Nephron progenitor cell (in vitro differentiated cells): ENCODE measurements at regions not wholly inside any gene's neighbourhood (a gene's known extent, or its start where the extent isn't known, plus 50 kb on each side); places are given as distances from the start of the nearest gene placed in this dataset.

Experiments used
- DNase-seq: peaks from one replicate; pipeline ENCODE4 v3.0.0; 2021
- H3K27ac Mint-ChIP-seq: 2 replicates; pipeline ENCODE4 v1.8.0; 2021; ENCODE audit warnings: mild to moderate bottlenecking, moderate library complexity, mixed read lengths
- H3K27me3 Mint-ChIP-seq: 2 replicates; pipeline ENCODE4 v1.8.0; 2021; ENCODE audit warnings: mild to moderate bottlenecking, low read depth, mixed read lengths; ENCODE audit not compliant: poor library complexity
- H3K36me3 Mint-ChIP-seq: 2 replicates; pipeline ENCODE4 v1.8.0; 2021; ENCODE audit warnings: low read depth, mixed read lengths
- H3K4me1 Mint-ChIP-seq: 2 replicates; pipeline ENCODE4 v1.8.0; 2021; ENCODE audit warnings: mixed read lengths
- H3K4me3 Mint-ChIP-seq: 2 replicates; pipeline ENCODE4 v1.8.0; 2021; ENCODE audit warnings: mild to moderate bottlenecking, moderate library complexity, mixed read lengths
- H3K9me3 Mint-ChIP-seq: 2 replicates; pipeline ENCODE4 v1.8.0; 2021; ENCODE audit warnings: mild to moderate bottlenecking, moderate library complexity, mixed read lengths
- CTCF ChIP-seq: fragments of 200-600 bp; sonication (generic); IDR thresholded peaks from 2 replicates; pipeline ENCODE4 v1.5.0; 2021; ENCODE audit warnings: antibody characterized with exemption

- no peaks in the 10 kb centered on the region for H3K36me3 Mint-ChIP-seq
- no peak for TF ChIP-seq CTCF
- H3K9me3 Mint-ChIP-seq: no peaks in the 10 kb centered on the region
- no peak overlapping the region for H3K4me3 Mint-ChIP-seq
- no peak for DNase-seq
- peaks cover 4% of the 10 kb centered on the region for H3K27me3 Mint-ChIP-seq
- no peaks in the 10 kb centered on the region for H3K4me1 Mint-ChIP-seq
- no peak overlapping the region for H3K27ac Mint-ChIP-seq
Observed at GRCh38 chr13:76516013-76516412, 370.2 kb downstream of the KCTD12 start.

- H3K4me3 Mint-ChIP-seq: no peak overlapping the region
- H3K36me3 Mint-ChIP-seq: no peaks in the 10 kb centered on the region
- no peaks in the 10 kb centered on the region for H3K9me3 Mint-ChIP-seq
- no peak for DNase-seq
- no peak overlapping the region for H3K27ac Mint-ChIP-seq
- TF ChIP-seq CTCF: no peak
- peaks cover 7% of the 10 kb centered on the region for H3K27me3 Mint-ChIP-seq
- no peaks in the 10 kb centered on the region for H3K4me1 Mint-ChIP-seq
Observed at GRCh38 chr13:76512721-76513145, 373.5 kb downstream of the KCTD12 start.

- H3K9me3 Mint-ChIP-seq: no peaks in the 10 kb centered on the region
- H3K4me3 Mint-ChIP-seq: no peak overlapping the region
- H3K36me3 Mint-ChIP-seq: no peaks in the 10 kb centered on the region
- peaks cover 10% of the 10 kb centered on the region for H3K27me3 Mint-ChIP-seq
- no peaks in the 10 kb centered on the region for H3K4me1 Mint-ChIP-seq
- no peak for TF ChIP-seq CTCF
- no peak overlapping the region for H3K27ac Mint-ChIP-seq
- DNase-seq: no peak
Observed at GRCh38 chr13:76505437-76505836, 380.8 kb downstream of the KCTD12 start.

GRCh38 chr13:76503766-76504165, 382.4 kb downstream of the KCTD12 start:
- H3K4me1 Mint-ChIP-seq: no peaks in the 10 kb centered on the region
- no peak for TF ChIP-seq CTCF
- H3K27ac Mint-ChIP-seq: no peak overlapping the region
- no peaks in the 10 kb centered on the region for H3K36me3 Mint-ChIP-seq
- H3K27me3 Mint-ChIP-seq: peaks cover 10% of the 10 kb centered on the region
- DNase-seq: no peak
- H3K9me3 Mint-ChIP-seq: no peaks in the 10 kb centered on the region
- no peak overlapping the region for H3K4me3 Mint-ChIP-seq

- Mint-ChIP-seq H3K4me3 (no peak overlapping the region), H3K36me3 (no peaks in the 10 kb centered on the region), H3K27me3 (peaks cover 7% of the 10 kb centered on the region), H3K9me3 (no peaks in the 10 kb centered on the region), H3K27ac (no peak overlapping the region), H3K4me1 (no peaks in the 10 kb centered on the region)
- TF ChIP-seq CTCF: no peak
- no peak for DNase-seq
Observed at GRCh38 chr13:76503291-76503690, 382.9 kb downstream of the KCTD12 start.

GRCh38 chr13:76500894-76501293, 385.3 kb downstream of the KCTD12 start:
- H3K4me3 Mint-ChIP-seq: no peak overlapping the region
- TF ChIP-seq CTCF: no peak
- no peaks in the 10 kb centered on the region for H3K4me1 Mint-ChIP-seq
- DNase-seq: no peak
- H3K36me3 Mint-ChIP-seq: no peaks in the 10 kb centered on the region
- no peaks in the 10 kb centered on the region for H3K9me3 Mint-ChIP-seq
- peaks cover 13% of the 10 kb centered on the region for H3K27me3 Mint-ChIP-seq
- no peak overlapping the region for H3K27ac Mint-ChIP-seq
